M059J (cell line): ENCODE measurements at regions not wholly inside any gene's neighbourhood (a gene's known extent, or its start where the extent isn't known, plus 50 kb on each side); places are given as distances from the start of the nearest gene placed in this dataset.
"Not testable (repeated sequence)": the region's sequence is repeated elsewhere in the genome, so short reads cannot be mapped to it uniquely, and the experiment has no call there.

Experiments
- DNase-seq: peaks from one replicate; pipeline ENCODE4 v3.0.0-alpha.2; 2012; ENCODE audit warnings: low read depth

DNA sequence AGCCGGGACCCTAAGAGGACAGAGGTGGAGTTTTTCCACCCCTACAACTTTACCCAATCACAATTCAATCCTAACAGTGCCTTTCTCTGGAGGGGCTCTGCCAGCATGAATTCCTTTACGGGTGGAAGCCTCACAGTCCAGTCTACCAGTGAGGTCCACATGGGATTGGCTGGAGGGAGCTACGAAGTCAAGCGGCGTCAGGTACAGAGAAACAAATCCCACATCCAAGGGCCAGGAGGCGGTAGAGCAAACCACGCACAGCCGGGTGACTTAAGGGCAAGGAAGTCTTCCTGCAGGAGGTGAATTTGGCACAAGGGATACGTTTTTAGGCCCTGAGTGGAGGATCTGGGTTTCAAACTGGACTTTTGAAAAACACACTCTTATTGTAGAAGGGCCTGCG is 199.6 kb downstream of the UQCRFS1 start:
- DNase-seq, result no peak

- no peak for DNase-seq
Observed at GRCh38 chr19:29012457-29012856, 200.5 kb downstream of the UQCRFS1 start.

GRCh38 chr19:29010276-29010675 is 202.7 kb downstream of the UQCRFS1 start:
- no peak for DNase-seq

GRCh38 chr19:29006057-29006735 is 206.8 kb downstream of the UQCRFS1 start:
- DNase-seq, result peak; percentile 3

GRCh38 chr19:29004796-29005195 is 208.2 kb downstream of the UQCRFS1 start:
- DNase-seq, result no peak

DNA sequence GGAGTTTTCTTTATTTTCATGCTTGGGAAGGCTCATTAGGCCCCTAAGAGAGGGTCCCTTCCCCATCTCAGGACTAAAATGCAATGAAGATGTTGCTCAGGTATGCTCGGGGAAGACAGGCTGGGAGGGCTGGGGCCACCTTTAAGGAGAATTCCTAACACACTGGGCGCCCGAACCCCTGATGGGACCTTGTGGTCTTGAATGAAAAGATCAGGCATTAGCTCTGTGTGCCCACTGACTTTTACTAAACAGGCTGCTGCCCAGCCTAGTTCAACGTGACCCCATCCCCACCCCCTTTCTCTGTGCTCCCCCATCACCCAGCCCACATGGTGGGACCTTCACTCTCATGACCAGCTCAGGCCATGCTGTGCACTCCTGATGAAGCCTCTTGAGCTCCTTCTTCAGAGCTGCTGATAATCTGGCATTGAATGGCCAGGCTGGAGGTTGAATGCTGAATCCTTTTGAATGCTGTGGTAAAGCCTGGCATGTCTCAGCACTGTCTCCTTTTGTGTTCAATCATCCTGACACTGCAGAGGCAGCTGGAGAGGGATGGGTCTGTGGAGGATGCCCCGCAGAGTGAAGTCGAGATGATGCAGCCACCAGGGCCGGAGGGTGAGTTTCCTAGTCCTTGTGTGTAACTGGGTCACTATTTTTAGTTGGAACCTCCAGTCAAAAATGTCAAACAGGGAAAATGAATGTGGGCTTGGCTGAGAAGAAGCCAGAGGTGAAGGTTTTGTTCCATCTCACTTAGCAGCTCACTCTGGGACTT is 209.1 kb downstream of the UQCRFS1 start:
- no peak for DNase-seq

DNA sequence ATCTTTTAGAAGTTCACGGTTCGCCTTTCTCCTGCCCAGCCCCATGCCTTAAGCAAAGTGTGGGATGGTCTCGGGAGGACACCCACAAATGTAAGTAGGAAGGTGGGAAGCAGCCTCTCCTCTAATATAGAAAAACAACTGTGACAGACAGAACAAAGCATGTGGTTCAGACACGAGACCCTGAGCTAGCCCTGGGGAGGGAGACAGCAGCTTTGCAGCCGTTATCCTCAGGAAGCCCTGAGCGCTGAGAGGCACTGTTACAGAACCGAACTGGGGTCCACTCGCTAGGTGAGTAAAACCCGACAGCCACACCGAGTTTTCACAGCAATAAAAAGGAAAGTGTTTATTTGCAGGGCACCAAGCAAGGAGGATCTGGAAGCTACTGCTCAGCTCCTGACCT is 210.6 kb downstream of the UQCRFS1 start:
- no peak for DNase-seq

- no peak for DNase-seq
Observed at GRCh38 chr19:29001597-29002245, 211.2 kb downstream of the UQCRFS1 start.

DNA sequence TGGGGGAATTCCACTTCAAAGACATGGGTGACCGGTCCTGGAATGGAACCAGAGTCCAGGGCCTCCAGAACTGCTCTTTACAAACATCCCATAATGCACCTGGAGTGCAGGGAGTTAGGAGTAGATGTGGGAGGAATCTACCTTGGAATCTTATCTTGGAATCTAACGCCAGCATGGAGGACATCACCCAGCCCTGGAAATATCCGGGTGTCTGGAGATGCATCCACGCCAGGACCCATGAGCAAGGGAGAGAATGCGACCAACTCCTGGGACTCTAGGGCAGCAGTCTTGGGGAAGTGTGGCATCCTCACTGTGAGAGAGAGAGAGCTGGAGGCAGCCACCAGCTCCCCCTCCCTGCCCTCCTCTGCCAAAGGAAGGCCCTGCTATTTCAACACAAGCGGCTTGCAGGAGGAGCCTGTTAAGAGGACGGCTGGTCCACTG is 211.8 kb downstream of the UQCRFS1 start:
- no peak for DNase-seq

DNA sequence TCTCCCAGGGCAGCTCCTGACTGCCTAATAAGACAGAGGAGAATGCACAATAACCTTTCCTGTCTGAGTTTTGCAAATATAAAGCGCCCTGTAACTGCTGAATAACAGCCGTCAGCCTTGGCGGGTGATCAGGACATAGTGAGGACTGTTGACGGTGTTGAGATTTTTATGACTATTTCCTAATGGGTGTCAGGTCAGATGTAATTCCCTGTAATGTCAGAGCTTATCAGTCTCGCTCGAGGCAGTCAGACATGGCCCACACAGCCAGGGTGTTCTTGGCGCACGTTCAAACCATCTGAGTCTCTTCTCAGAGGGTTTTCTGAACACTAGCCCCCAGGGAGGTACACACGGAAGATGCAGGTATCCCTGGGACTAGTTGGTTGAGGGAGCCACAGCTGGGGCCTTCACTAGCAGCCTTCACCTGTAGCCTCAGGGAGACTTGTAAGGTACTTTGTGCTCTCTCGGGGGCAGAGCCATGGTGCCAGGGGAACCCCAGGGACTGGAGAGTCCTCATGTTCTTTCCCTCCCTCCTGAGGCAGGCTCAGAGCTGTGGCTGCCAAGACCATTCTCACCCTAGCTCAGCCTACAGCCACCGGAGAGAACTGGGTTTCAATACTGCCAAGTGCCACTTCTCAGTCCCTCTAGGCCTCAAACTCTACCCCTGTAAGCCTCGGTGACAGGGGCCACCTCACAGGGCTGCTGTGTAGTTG is 213.1 kb downstream of the UQCRFS1 start:
- no peak for DNase-seq

DNA sequence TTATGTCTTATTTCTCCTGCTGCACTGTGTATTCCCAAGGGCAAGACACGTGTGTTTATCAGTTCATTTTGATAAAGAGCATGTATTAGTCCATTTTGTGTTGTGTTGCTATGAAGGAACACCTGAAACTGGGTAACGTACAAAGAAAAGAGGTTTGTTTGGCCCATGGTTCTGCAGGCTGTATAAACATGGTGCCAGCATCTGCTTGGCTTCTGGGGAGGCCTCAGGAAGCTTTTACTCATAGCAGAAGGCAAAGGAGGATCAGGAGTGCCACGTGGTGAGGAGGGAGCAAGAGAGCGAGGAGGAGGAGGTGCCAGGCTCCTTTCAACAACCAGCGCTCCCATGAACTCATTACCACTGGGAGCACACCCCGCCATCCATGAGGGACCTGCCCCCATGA is 214.0 kb downstream of the UQCRFS1 start:
- DNase-seq, result no peak

GRCh38 chr19:28997866-28998265 is 215.1 kb downstream of the UQCRFS1 start:
- DNase-seq, result not testable (repeated sequence)

- no peak for DNase-seq
Observed at GRCh38 chr19:28990522-28990921, 222.4 kb downstream of the UQCRFS1 start.

- DNase-seq, result no peak
Observed at GRCh38 chr19:28989739-28990138, 223.2 kb downstream of the UQCRFS1 start.

DNA sequence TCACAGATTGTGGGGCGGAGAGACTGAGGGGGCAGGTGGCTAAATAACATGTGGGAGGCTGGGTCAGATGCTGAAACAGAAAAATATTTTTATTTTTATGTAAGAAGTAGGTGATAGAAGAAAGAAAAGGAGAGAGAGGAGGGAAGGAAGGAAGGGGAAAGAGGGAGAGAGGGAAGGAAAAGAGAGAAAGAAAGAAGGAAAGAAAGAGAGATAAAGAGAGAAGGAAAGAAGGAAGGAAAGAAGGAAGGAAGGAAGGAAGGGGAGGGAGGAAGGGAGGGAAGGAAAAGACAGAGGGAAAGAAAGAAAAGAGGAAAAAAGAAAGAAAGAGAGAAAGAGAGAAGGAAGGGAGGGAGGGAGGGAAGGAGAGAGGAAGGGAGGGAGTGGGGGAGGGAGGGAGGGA is 224.9 kb downstream of the UQCRFS1 start:
- DNase-seq, result no peak

GRCh38 chr19:28987177-28987576 is 225.8 kb downstream of the UQCRFS1 start:
- no peak for DNase-seq

DNA sequence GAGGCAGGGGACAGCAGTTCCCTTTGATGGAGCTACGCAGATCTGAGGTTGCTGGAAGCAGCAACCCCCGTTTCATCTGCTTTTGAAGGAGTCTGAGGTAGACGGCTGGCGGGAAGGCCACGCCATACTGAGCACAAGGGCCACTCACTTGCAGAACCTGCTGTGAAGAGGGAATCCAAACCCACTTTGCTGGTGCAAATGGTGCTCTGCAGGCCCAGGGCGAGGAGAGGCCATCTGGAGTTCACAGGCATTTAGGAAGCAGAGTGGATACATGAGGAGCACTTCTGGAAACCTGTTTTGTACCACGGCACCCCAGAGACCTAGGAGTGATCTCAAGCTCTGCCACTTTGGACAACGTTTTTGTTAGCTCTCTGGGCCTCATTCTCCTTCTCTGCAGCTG is 227.8 kb downstream of the UQCRFS1 start:
- DNase-seq, result no peak

DNA sequence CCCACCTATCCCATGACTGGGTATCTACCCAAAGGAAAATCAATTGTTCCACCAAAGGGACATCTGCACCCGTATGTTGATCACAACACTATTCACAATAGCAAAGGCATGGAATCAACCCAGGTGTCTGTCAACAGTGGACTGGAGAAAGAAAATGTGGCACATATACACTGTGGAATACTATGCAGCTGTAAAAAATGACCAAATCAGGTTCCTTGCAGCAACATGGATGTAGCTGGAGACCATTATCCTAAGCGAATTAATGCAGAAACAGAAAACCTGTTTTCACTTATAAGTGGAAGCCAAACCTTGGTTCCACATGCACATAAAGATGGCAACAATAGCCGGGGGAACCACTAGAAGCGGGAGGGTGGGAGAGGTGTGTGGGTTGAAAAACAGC is 228.6 kb downstream of the UQCRFS1 start:
- DNase-seq, result no peak

GRCh38 chr19:28983430-28983829 is 229.5 kb downstream of the UQCRFS1 start:
- no peak for DNase-seq

DNA sequence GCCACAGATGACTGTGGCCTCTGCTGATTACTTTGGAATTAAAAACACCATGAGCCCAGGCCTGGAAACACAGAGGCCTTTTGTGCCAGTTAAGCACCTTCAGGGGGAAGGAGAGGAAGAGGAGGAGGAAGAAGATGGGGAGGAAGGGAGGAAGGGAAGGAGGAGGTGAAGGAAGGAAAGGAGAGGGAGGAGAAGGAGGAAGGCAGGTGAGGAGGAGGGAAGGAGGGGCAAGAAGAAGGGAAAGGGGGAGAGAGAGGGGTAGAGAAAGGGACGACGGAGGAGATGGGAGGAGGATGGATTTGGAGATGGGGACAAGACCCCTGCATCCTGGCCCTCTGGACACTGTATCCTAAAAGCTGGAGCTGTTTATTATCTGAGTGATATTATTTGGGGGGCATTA is 231.0 kb downstream of the UQCRFS1 start:
- DNase-seq, result no peak

DNA sequence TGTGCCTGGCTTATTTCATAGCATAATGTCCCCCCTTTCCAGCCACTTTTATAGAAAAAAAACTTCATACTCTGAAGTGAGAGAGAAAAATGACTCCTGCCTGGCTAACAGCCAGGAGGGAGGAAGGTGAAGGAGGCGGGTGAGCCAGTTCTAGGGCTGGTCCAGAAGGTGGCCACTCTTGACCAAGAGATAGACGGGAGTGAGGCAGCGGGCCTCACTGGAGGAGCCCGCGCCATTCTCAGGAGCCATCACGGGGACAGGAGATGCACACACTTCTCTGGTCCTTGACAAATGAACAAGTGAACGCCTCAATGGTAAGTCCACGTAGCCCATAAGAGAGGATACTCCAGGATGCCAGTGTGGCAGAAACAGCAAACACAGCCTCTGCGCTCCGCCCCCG is 231.4 kb downstream of the UQCRFS1 start:
- no peak for DNase-seq

DNA sequence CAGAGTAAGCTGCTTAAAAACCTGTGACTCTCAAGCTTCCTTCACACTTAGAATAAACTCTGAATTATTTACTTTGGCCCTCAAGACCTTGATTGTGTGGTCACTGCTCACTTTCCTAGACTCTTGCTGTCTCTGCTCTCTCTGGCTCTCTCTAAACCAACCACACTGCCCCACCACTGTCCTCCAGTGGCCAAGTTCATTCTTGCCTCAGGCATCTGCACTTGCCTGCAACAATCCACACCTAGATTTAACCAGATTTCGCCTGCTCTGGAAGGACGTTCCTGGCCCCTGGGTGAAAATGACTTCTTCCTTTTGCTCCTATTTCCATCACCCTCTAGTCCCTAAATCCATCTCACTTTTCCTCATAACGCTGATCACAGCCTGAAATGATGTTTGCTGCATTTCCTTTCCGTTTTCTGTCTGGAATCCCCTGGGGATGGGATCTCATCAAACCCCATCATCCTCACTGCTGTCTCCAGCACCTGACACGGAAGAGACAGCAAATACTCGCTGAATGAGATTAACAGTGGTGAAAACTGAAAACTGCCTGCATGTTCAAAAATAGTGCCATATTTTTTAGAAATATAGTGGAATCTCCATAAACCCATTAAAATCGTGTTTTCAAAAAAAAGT is 232.6 kb downstream of the UQCRFS1 start:
- DNase-seq, result no peak
